HG03354 (cell line): ENCODE measurements at regions not wholly inside any gene's neighbourhood (a gene's known extent, or its start where the extent isn't known, plus 50 kb on each side); places are given as distances from the start of the nearest gene placed in this dataset.

Experiments used
- ATAC-seq: cut with Tn5 transposase; IDR thresholded peaks from one replicate; pipeline ENCODE4 v1.9.1; 2021; ENCODE audit warnings: mild to moderate bottlenecking; ENCODE audit not compliant: unreplicated experiment, poor library complexity, severe bottlenecking

GRCh38 chr2:16615687-16616615, 49.7 kb downstream of the CYRIA start:
- no peak for ATAC-seq

- no peak for ATAC-seq
These were observed 50.4 kb downstream of the CYRIA start for GRCh38 chr2:16615246-16615645.

- ATAC-seq = no peak
These were observed 51.2 kb downstream of the CYRIA start for GRCh38 chr2:16614314-16614860.

GRCh38 chr2:16613539-16614011, 52.1 kb downstream of the CYRIA start:
- no peak for ATAC-seq

- ATAC-seq = no peak
These were observed 53.1 kb downstream of the CYRIA start for GRCh38 chr2:16612490-16612889.

GRCh38 chr2:16609786-16610185, 55.8 kb downstream of the CYRIA start:
- ATAC-seq = no peak

- ATAC-seq = peak; percentile 97
These were observed 56.7 kb downstream of the CYRIA start for GRCh38 chr2:16608661-16609643.

GRCh38 chr2:16607301-16607700, 58.3 kb downstream of the CYRIA start:
- ATAC-seq = no peak

- ATAC-seq = no peak
These were observed 61.4 kb downstream of the CYRIA start for GRCh38 chr2:16604236-16604635.

- ATAC-seq = no peak
These were observed 74.2 kb downstream of the CYRIA start for GRCh38 chr2:16591370-16591933.

- ATAC-seq = no peak
These were observed 76.2 kb downstream of the CYRIA start for GRCh38 chr2:16589465-16589864.

GRCh38 chr2:16588565-16588964, 77.1 kb downstream of the CYRIA start:
- no peak for ATAC-seq

- ATAC-seq = no peak
These were observed 78.0 kb downstream of the CYRIA start for GRCh38 chr2:16587601-16588000.

- ATAC-seq = no peak
These were observed 80.7 kb downstream of the CYRIA start for GRCh38 chr2:16584824-16585540.

- ATAC-seq = no peak
These were observed 81.5 kb downstream of the CYRIA start for GRCh38 chr2:16584084-16584483.

- no peak for ATAC-seq
These were observed 84.4 kb downstream of the CYRIA start for GRCh38 chr2:16581241-16581640.

- ATAC-seq = no peak
These were observed 87.6 kb downstream of the CYRIA start for GRCh38 chr2:16578081-16578480.

GRCh38 chr2:16570516-16570915, 95.1 kb downstream of the CYRIA start:
- no peak for ATAC-seq
